Testis (tissue), 2 donors: ENCODE measurements at regions not wholly inside any gene's neighbourhood (a gene's known extent, or its start where the extent isn't known, plus 50 kb on each side); places are given as distances from the start of the nearest gene placed in this dataset.

Experiments
- DNase-seq: peaks from one replicate; pipeline ENCODE4 v3.0.0-alpha.2; 2019
- H3K27ac ChIP-seq, 2 donors: fragments of 200-600 bp; sonication (generic); one replicate each; pipeline ENCODE4 v1.5.1; 2019
- H3K27me3 ChIP-seq: fragments of 200-600 bp; sonication (generic); one replicate; pipeline ENCODE4 v1.5.1; 2019
- H3K36me3 ChIP-seq: fragments of 200-600 bp; sonication (generic); one replicate; pipeline ENCODE4 v1.5.1; 2017; ENCODE audit warnings: low read depth; ENCODE audit errors: missing control alignments
- H3K4me1 ChIP-seq: fragments of 200-600 bp; sonication (generic); one replicate; pipeline ENCODE4 v1.5.1; 2019
- H3K4me3 ChIP-seq, 2 donors: fragments of 200-600 bp; sonication (generic); one replicate each; pipeline ENCODE4 v1.5.1; 2017 to 2019
- H3K9me3 ChIP-seq: fragments of 200-600 bp; sonication (generic); one replicate; pipeline ENCODE4 v1.5.1; 2017
- POLR2A ChIP-seq: fragments of 450-650 bp; IDR thresholded peaks from one replicate; pipeline ENCODE4 v1.6.1; 2017; ENCODE audit warnings: antibody characterized with exemption, mild to moderate bottlenecking, moderate library complexity
- WGBS, 2 donors: methylation state at CpG; one replicate each; pipeline ENCODE4 v1.1.5; 2018; 5-methylcytosine and 5-hydroxymethylcytosine counted together
- intact Hi-C: fragments of 100-400 bp; cut with DNase I; formaldehyde crosslinking; loops from one replicate; pipeline ENCODE4 v1.15.1; 2023; ENCODE audit warnings: low total_unique reads
- TF ChIP-seq, protein P1 (sequence below), 3 experiments: fragments of 450-650 bp in 2 of 3; fragments of 200-600 bp in 1 of 3; sonication (generic) in 1 of 3; IDR thresholded peaks; one replicate each; pipeline ENCODE4 v1.5.1; 2016 to 2019; ENCODE audit warnings: antibody characterized with exemption in 3 of 3, mild to moderate bottlenecking in 2 of 3, moderate library complexity in 1 of 3

DNA sequence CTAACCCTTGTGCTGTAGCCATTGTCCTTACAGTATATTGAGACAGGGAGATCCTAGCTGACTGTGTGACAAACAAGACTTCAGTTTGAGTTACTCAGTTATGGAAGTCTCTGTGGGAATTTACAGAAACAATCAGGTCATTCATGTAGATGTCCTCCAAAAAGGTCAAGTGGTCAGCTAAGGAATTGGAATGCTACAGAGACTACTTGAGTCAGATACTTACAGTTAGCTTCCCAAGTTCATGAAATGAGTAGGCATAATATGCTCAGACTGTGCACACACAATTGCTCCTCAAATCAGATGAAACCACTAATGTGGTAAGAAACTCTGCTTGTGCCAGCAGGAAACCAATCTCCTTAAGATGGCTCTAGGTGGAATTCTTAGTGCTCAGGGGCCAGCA, 985.7 kb downstream of the NSUN3 start:
- intact Hi-C loops, result no loop called here
- DNase-seq, result no peak
- Histone ChIP-seq H3K4me3 (no peak overlapping the region), H3K27me3 (no peaks in the 10 kb centered on the region), H3K9me3 (no peaks in the 10 kb centered on the region), H3K27ac (no peak overlapping the region), H3K36me3 (no peaks in the 10 kb centered on the region), H3K4me1 (no peaks in the 10 kb centered on the region)
- TF ChIP-seq POLR2A, result no peak
- TF ChIP-seq, protein P1, sequence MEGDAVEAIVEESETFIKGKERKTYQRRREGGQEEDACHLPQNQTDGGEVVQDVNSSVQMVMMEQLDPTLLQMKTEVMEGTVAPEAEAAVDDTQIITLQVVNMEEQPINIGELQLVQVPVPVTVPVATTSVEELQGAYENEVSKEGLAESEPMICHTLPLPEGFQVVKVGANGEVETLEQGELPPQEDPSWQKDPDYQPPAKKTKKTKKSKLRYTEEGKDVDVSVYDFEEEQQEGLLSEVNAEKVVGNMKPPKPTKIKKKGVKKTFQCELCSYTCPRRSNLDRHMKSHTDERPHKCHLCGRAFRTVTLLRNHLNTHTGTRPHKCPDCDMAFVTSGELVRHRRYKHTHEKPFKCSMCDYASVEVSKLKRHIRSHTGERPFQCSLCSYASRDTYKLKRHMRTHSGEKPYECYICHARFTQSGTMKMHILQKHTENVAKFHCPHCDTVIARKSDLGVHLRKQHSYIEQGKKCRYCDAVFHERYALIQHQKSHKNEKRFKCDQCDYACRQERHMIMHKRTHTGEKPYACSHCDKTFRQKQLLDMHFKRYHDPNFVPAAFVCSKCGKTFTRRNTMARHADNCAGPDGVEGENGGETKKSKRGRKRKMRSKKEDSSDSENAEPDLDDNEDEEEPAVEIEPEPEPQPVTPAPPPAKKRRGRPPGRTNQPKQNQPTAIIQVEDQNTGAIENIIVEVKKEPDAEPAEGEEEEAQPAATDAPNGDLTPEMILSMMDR (IDR thresholded peaks at IDR 0.05), result no peak

DNA sequence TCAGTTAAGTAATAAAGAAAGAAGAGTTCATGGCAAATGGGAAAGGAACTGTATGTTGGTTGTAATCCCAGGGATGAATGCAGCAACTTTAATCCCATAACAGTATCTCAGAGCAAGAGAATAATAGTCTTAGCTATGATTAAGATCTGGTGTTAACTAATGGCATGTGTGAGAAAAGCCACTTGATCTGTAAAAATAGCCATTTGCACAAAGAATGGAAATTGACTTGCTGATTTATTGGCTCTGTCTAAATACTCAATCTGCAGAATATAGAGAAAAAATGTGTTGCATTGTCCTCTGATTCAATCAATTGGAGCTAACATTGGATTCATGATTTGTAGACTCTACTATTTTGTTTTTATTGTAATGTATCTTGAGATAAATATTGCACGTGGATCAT, 987.0 kb downstream of the NSUN3 start:
- Histone ChIP-seq H3K27ac (no peak overlapping the region), H3K9me3 (no peaks in the 10 kb centered on the region), H3K36me3 (no peaks in the 10 kb centered on the region), H3K27me3 (no peaks in the 10 kb centered on the region), H3K4me3 (no peak overlapping the region), H3K4me1 (no peaks in the 10 kb centered on the region)
- no peak for DNase-seq
- WGBS, 2 donors, result 76 to 95% methylated on average over 1 of the region's 1 CpG
- TF ChIP-seq POLR2A, result no peak
- intact Hi-C loops, result no loop called here

DNA sequence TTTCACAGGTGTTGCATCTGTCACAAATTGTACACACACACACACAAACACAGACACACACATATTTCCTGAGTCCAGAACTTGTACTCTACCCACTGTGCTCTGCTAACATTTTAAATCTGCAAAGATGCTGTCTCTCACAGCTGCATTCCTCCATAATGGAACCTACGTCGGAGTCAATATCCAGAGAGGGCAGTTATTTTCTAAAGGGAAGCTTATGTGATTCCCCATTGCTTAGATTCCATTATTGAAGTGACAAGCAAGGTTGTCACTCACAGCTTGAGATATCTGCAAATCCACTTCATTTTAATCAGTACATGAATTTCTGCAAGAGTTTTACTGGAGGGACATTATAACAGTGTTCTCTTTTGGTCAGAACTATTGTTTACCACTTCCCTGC, 992.4 kb downstream of the NSUN3 start:
- Histone ChIP-seq H3K27me3 (no peaks in the 10 kb centered on the region), H3K27ac (no peak overlapping the region), H3K4me1 (no peaks in the 10 kb centered on the region), H3K4me3 (no peak overlapping the region), H3K9me3 (no peaks in the 10 kb centered on the region), H3K36me3 (no peaks in the 10 kb centered on the region)
- TF ChIP-seq, protein P1 (IDR thresholded peaks at IDR 0.05), result no peak
- TF ChIP-seq POLR2A, result no peak
- intact Hi-C loops, result no loop called here
- WGBS, 2 donors, result 95 to 100% methylated on average over 2 of the region's 2 CpGs
- no peak for DNase-seq

DNA sequence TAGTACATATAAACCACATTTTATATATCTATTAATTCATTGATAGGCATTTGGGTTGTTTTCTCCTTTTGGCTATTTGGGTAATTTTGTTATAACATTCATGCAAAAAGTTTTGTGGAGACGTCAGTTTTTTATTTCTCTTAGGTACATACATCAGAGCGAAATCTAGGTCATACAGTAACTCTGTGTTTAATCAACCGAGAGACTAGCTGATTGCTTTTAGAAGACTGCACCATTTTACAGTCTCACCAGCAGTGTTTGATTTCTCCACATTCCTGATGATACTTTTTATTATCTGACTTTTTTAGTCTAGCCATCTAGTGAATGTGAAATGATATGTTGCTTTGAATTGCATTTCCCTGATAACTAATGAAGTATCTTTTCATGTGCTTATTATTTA, 1019.3 kb downstream of the NSUN3 start:
- no peaks in the 10 kb centered on the region for H3K9me3 ChIP-seq
- no peaks in the 10 kb centered on the region for H3K4me1 ChIP-seq
- no peak overlapping the region for H3K27ac ChIP-seq
- DNase-seq, result no peak
- intact Hi-C loops, result no loop called here
- no peaks in the 10 kb centered on the region for H3K27me3 ChIP-seq
- H3K36me3 ChIP-seq, result no peaks in the 10 kb centered on the region
- 90 to 93% methylated on average over 3 of the region's 3 CpGs for WGBS, 2 donors
- H3K4me3 ChIP-seq, result no peak overlapping the region
- TF ChIP-seq, protein P1 (IDR thresholded peaks at IDR 0.05), result no peak
- no peak for TF ChIP-seq POLR2A

DNA sequence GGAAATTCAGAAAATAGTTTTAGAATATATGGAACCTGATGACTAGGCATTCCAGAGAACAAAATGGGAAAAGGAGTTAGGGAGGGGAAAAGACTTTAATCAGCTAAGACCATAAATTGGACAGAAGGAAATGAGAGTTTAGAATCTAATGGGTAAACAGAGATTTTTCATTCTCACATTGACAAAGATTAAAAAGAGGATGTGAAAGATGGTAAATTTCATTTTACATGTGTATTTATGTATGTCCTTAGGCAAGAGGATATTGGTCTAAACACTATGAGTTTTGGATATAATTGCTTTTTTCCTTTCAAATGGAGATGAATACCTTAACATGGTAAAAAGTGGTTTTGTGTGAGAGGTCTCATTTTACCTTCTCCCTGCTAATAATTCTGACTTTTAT, 1021.9 kb downstream of the NSUN3 start:
- Histone ChIP-seq H3K27me3 (no peaks in the 10 kb centered on the region), H3K36me3 (no peaks in the 10 kb centered on the region), H3K27ac (no peak overlapping the region), H3K9me3 (no peaks in the 10 kb centered on the region), H3K4me3 (no peak overlapping the region), H3K4me1 (no peaks in the 10 kb centered on the region)
- TF ChIP-seq, protein P1 (IDR thresholded peaks at IDR 0.05), result no peak
- TF ChIP-seq POLR2A, result no peak
- DNase-seq, result no peak
- intact Hi-C loops, result no loop called here
